Activated naive CD4-positive, alpha-beta T cell treated with anti-CD3 and anti-CD28 coated beads, Interleukin-2, amount 50 U/mL, for 16 hours (primary cell): ENCODE measurements at regions not wholly inside any gene's neighbourhood (a gene's known extent, or its start where the extent isn't known, plus 50 kb on each side); places are given as distances from the start of the nearest gene placed in this dataset.
"Not testable (repeated sequence)": the region's sequence is repeated elsewhere in the genome, so short reads cannot be mapped to it uniquely, and the experiment has no call there.

Source experiments
- DNase-seq: peaks from one replicate; pipeline ENCODE4 v3.0.0-alpha.2; 2020

DNA sequence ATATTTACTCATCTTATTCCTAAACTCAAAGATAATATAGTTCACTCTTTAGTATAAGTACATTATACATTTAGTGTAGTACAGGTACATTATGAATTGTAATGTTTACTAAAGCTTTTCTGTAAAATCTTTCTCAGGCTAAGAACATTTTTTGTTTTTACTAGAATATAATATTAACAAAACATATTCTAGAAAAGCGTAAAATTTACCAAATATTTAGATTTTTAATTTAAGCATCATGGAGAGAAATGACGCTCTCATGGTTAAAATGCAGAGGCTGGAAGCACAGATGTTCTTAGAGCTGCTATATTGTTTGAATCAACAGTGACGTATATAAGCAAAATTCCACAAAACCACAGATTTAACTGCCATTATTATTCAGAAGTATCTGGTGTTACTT lies 54.7 kb upstream of the NBPF15 start:
- not testable (repeated sequence) for DNase-seq

GRCh38 chr1:144516906-144517305 lies 55.4 kb upstream of the NBPF15 start:
- DNase-seq = not testable (repeated sequence)

DNA sequence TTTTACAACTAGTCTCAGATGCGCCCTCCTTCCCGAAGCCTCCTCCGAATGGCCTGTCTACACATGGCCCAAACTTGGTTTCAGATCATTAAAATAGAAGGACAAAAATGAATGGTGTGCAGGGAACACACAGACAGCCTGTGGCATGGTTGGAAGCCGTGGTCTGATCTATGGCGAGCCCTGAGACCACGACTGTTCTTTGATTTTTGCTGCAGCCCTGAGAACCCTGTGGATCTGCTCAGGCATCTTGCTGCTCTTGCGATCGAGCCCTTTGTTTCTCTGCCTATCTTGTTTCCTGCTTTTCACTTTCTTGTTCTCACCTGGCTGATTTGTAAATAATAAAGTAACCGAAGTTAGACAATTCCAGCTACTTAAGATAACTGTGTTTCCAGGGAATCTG lies 57.0 kb upstream of the NBPF15 start:
- DNase-seq = not testable (repeated sequence)

GRCh38 chr1:144519528-144520189 lies 58.2 kb upstream of the NBPF15 start:
- not testable (repeated sequence) for DNase-seq

GRCh38 chr1:144523661-144524407 lies 62.4 kb upstream of the NBPF15 start:
- peak; percentile 58 for DNase-seq

- DNase-seq = not testable (repeated sequence)
Measured at GRCh38 chr1:144532156-144532607, 60.5 kb upstream of the PPIAL4F start.

- DNase-seq = not testable (repeated sequence)
Measured at GRCh38 chr1:144533480-144533879, 59.2 kb upstream of the PPIAL4F start.

GRCh38 chr1:144534286-144534685 lies 58.4 kb upstream of the PPIAL4F start:
- DNase-seq = not testable (repeated sequence)

DNA sequence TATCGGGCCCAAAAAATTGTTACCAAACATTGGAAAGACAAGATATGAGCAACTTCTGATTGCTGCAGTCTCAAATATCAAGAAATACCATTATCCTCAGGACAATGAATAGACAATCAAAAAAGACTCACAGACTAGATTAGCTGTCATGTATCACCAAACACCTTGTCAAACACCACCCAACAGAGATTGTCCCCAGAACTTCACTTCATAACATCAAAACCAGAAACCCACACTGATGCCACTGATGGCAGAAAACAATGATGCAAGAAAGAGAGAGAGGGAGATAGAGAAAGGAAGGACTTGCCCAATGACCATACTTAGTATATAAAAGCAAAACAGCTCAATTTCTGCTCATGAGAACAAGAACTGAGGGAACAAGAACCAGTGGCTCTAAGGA lies 56.0 kb upstream of the PPIAL4F start:
- DNase-seq = not testable (repeated sequence)

DNA sequence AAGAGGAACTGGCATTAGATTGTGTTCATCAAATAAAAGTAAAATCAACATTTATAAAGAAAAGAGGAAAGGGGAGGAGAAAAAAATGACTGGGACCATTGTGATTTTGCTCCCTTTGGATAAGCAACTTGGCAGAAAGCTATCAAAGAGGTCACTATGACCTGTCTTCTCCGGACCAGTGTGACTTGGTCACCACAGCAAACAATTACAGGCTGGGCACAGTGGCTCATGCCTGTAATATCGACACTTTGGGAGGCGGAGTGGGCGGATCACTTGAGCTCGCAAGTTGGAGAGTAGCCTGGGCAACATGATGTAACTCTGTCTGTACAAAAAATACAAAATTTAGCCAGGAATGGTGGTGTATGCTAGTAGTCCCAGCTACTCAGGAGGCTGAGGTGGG lies 55.5 kb upstream of the PPIAL4F start:
- not testable (repeated sequence) for DNase-seq

DNA sequence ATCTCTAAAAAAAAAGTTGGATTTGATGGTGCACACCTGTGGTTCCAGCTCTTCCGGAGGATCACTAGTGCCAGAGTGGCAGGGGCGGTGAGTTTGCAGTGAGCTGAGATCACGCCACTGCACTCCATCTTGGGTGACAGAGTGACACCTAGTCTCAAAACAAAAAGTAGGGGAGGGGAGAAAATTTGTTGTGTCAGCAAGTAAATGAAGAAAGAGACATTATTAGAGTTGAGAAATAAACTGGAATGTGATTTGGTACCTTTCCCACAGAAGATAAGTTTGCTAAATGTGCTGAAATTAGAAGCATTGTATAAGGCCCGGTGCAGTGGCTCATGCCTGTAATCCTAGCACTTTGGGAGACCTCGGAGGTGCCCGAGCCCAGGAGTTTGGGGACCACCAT lies 54.0 kb upstream of the PPIAL4F start:
- not testable (repeated sequence) for DNase-seq

- not testable (repeated sequence) for DNase-seq
Measured at GRCh38 chr1:144539191-144539960, 53.3 kb upstream of the PPIAL4F start.
